ENCODE measurements at regions not wholly inside any gene's neighbourhood (a gene's known extent, or its start where the extent isn't known, plus 50 kb on each side); places are given as distances from the start of the nearest gene placed in this dataset.

DNA sequence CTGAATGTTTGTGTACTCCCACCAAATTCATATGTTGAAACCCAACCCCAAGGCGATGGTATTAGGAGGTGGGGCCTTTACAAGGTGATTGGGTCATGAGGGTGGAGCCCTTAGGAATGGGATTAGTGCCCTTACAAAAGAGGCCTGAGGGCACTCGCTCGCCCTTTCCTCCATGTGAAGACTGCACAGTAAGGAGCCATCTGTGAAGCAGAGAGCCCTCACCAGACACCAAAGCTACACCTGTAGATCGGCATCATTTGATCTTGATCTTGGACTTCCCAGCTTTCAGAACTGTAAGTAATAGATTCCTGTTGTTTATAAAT, 62.9 kb upstream of the FZD7 start:
- TF ChIP-seq, protein P1, sequence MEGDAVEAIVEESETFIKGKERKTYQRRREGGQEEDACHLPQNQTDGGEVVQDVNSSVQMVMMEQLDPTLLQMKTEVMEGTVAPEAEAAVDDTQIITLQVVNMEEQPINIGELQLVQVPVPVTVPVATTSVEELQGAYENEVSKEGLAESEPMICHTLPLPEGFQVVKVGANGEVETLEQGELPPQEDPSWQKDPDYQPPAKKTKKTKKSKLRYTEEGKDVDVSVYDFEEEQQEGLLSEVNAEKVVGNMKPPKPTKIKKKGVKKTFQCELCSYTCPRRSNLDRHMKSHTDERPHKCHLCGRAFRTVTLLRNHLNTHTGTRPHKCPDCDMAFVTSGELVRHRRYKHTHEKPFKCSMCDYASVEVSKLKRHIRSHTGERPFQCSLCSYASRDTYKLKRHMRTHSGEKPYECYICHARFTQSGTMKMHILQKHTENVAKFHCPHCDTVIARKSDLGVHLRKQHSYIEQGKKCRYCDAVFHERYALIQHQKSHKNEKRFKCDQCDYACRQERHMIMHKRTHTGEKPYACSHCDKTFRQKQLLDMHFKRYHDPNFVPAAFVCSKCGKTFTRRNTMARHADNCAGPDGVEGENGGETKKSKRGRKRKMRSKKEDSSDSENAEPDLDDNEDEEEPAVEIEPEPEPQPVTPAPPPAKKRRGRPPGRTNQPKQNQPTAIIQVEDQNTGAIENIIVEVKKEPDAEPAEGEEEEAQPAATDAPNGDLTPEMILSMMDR (IDR thresholded peaks at IDR 0.05), result no peak
- TF ChIP-seq POLR2A (IDR thresholded peaks at IDR 0.05), result no peak
